ENCODE measurements at regions not wholly inside any gene's neighbourhood (a gene's known extent, or its start where the extent isn't known, plus 50 kb on each side); places are given as distances from the start of the nearest gene placed in this dataset.

GRCh38 chr11:113593698-113594308 lies 112.3 kb downstream of the TMPRSS5 start:
- DNase-seq, result no peak
- no peaks in the 10 kb centered on the region for H3K36me3 ChIP-seq
- WGBS, 3 donors, result 70 to 82% (median 79%) methylated on average over 6 of the region's 6 CpGs
- no peaks in the 10 kb centered on the region for H3K9me3 ChIP-seq
- TF ChIP-seq EP300 (IDR thresholded peaks at IDR 0.05), result no peak
- no peak for TF ChIP-seq POLR2A (IDR thresholded peaks at IDR 0.05)
- TF ChIP-seq, protein P1, sequence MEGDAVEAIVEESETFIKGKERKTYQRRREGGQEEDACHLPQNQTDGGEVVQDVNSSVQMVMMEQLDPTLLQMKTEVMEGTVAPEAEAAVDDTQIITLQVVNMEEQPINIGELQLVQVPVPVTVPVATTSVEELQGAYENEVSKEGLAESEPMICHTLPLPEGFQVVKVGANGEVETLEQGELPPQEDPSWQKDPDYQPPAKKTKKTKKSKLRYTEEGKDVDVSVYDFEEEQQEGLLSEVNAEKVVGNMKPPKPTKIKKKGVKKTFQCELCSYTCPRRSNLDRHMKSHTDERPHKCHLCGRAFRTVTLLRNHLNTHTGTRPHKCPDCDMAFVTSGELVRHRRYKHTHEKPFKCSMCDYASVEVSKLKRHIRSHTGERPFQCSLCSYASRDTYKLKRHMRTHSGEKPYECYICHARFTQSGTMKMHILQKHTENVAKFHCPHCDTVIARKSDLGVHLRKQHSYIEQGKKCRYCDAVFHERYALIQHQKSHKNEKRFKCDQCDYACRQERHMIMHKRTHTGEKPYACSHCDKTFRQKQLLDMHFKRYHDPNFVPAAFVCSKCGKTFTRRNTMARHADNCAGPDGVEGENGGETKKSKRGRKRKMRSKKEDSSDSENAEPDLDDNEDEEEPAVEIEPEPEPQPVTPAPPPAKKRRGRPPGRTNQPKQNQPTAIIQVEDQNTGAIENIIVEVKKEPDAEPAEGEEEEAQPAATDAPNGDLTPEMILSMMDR (IDR thresholded peaks at IDR 0.05), result no peak
- intact Hi-C loops (cut with DNase I), result no loop called here
- no peak overlapping the region for H3K27ac ChIP-seq
- no peaks in the 10 kb centered on the region for H3K4me1 ChIP-seq (ENCODE audit: insufficient read depth)
- no peaks in the 10 kb centered on the region for H3K27me3 ChIP-seq
- no peak overlapping the region for H3K4me3 ChIP-seq

DNA sequence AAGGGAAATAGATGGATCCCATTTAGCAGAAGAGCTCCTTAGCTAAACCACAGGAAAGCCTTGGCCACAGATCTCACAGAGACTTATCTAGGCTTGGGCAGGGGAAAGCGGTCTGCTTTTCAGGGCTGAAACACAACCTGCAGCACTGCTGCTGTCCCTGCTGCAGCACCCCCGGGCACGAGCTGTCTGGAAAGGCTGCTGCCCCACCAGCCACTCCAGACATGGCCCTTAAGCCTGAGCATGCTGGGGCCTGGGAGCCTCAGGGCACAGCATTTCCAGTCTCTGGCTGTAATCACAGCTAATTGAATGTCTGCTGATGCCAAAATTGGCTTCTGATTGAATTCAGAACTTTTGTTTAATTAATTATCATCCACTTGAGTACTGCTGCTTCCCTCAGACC lies 115.0 kb downstream of the TMPRSS5 start:
- TF ChIP-seq, protein P1 (IDR thresholded peaks at IDR 0.05), result no peak
- TF ChIP-seq EP300 (IDR thresholded peaks at IDR 0.05), result no peak
- TF ChIP-seq POLR2A (IDR thresholded peaks at IDR 0.05), result no peak
- DNase-seq, result no peak
- intact Hi-C loops (cut with DNase I), result no loop called here
- no peaks in the 10 kb centered on the region for H3K9me3 ChIP-seq
- no peak overlapping the region for H3K27ac ChIP-seq
- WGBS, 3 donors, result 27 to 53% (median 30%) methylated on average over 3 of the region's 3 CpGs
- no peaks in the 10 kb centered on the region for H3K4me1 ChIP-seq (ENCODE audit: insufficient read depth)
- H3K4me3 ChIP-seq, result no peak overlapping the region
- no peaks in the 10 kb centered on the region for H3K27me3 ChIP-seq
- no peaks in the 10 kb centered on the region for H3K36me3 ChIP-seq

GRCh38 chr11:113587308-113587739 lies 112.1 kb upstream of the DRD2 start:
- 87 to 89% (median 89%) methylated on average over 4 of the region's 4 CpGs for WGBS, 3 donors
- DNase-seq, result no peak
- intact Hi-C loops (cut with DNase I), result no loop called here
- Histone ChIP-seq H3K4me3 (no peak overlapping the region), H3K27me3 (no peaks in the 10 kb centered on the region), H3K9me3 (no peaks in the 10 kb centered on the region), H3K36me3 (no peaks in the 10 kb centered on the region), H3K4me1 (ENCODE audit: insufficient read depth) (no peaks in the 10 kb centered on the region), H3K27ac (no peak overlapping the region)
- TF ChIP-seq POLR2A (IDR thresholded peaks at IDR 0.05) (no peak), EP300 (IDR thresholded peaks at IDR 0.05) (no peak)
- TF ChIP-seq, protein P1 (IDR thresholded peaks at IDR 0.05), result no peak

GRCh38 chr11:113584371-113584770 lies 109.2 kb upstream of the DRD2 start:
- H3K4me3 ChIP-seq, result no peak overlapping the region
- no peaks in the 10 kb centered on the region for H3K9me3 ChIP-seq
- no peak overlapping the region for H3K27ac ChIP-seq
- no peaks in the 10 kb centered on the region for H3K36me3 ChIP-seq
- intact Hi-C loops (cut with DNase I), result no loop called here
- H3K27me3 ChIP-seq, result no peaks in the 10 kb centered on the region
- no peak for DNase-seq
- 97 to 98% (median 97%) methylated on average over 6 of the region's 6 CpGs for WGBS, 3 donors
- TF ChIP-seq, protein P1 (IDR thresholded peaks at IDR 0.05), result no peak
- TF ChIP-seq POLR2A (IDR thresholded peaks at IDR 0.05) (no peak), EP300 (IDR thresholded peaks at IDR 0.05) (no peak)
- H3K4me1 ChIP-seq (ENCODE audit: insufficient read depth), result no peaks in the 10 kb centered on the region
